ENCODE measurements at regions not wholly inside any gene's neighbourhood (a gene's known extent, or its start where the extent isn't known, plus 50 kb on each side); places are given as distances from the start of the nearest gene placed in this dataset.

GRCh38 chr2:56770490-56770889, 586.7 kb downstream of the CCDC85A start:
- H3K4me3 Mint-ChIP-seq, result no peak overlapping the region
- H3K36me3 Mint-ChIP-seq, result no peaks in the 10 kb centered on the region
- peaks cover 6% of the 10 kb centered on the region for H3K27me3 Mint-ChIP-seq (ENCODE audit: low read depth)
- DNase-seq (ENCODE audit: low spot score in 2 of 2, unreplicated experiment in 2 of 2), result no peak
- no peak overlapping the region for H3K27ac Mint-ChIP-seq
- H3K4me1 Mint-ChIP-seq, result no peaks in the 10 kb centered on the region
- no peak for TF ChIP-seq CTCF (IDR thresholded peaks at IDR 0.05; ENCODE audit: unreplicated experiment)
- peaks cover 17% of the 10 kb centered on the region for H3K9me3 Mint-ChIP-seq

GRCh38 chr2:56784046-56784445, 600.3 kb downstream of the CCDC85A start:
- Mint-ChIP-seq H3K4me1 (no peaks in the 10 kb centered on the region), H3K9me3 (peaks cover 4% of the 10 kb centered on the region), H3K27ac (no peak overlapping the region), H3K36me3 (no peaks in the 10 kb centered on the region), H3K4me3 (no peak overlapping the region), H3K27me3 (ENCODE audit: low read depth) (peaks cover 19% of the 10 kb centered on the region)
- DNase-seq (ENCODE audit: low spot score in 2 of 2, unreplicated experiment in 2 of 2), result no peak
- TF ChIP-seq CTCF (IDR thresholded peaks at IDR 0.05; ENCODE audit: unreplicated experiment), result no peak

GRCh38 chr2:56801214-56801613, 617.4 kb downstream of the CCDC85A start:
- TF ChIP-seq CTCF (IDR thresholded peaks at IDR 0.05; ENCODE audit: unreplicated experiment), result no peak
- Mint-ChIP-seq H3K36me3 (no peaks in the 10 kb centered on the region), H3K27ac (no peak overlapping the region), H3K4me3 (no peak overlapping the region), H3K4me1 (no peaks in the 10 kb centered on the region), H3K9me3 (no peaks in the 10 kb centered on the region), H3K27me3 (ENCODE audit: low read depth) (peaks cover 8% of the 10 kb centered on the region)
- no peak for DNase-seq (ENCODE audit: low spot score in 2 of 2, unreplicated experiment in 2 of 2)

DNA sequence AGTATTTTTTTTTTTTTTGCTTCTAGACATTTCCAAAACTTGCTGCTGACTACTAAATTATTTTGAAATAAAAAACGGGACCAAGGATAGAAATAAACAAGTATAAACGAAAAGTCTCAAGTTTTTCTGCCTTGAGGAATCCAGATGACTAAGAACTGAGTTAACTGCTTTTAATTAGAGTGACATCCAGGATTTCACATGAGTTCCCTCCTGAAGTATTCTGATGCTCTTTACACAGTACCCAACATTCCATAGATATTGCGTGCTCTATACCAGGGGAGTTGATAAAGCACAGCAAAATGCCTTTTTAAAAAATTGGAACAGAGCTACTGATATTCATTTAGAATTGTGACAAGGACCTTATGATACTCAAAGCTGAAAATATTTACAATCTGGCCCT, 618.0 kb downstream of the CCDC85A start:
- Mint-ChIP-seq H3K36me3 (no peaks in the 10 kb centered on the region), H3K9me3 (no peaks in the 10 kb centered on the region), H3K27me3 (ENCODE audit: low read depth) (peaks cover 8% of the 10 kb centered on the region), H3K4me1 (peaks cover 4% of the 10 kb centered on the region), H3K4me3 (no peak overlapping the region), H3K27ac (no peak overlapping the region)
- no peak for TF ChIP-seq CTCF (IDR thresholded peaks at IDR 0.05; ENCODE audit: unreplicated experiment)
- DNase-seq (ENCODE audit: low spot score in 2 of 2, unreplicated experiment in 2 of 2), result no peak

DNA sequence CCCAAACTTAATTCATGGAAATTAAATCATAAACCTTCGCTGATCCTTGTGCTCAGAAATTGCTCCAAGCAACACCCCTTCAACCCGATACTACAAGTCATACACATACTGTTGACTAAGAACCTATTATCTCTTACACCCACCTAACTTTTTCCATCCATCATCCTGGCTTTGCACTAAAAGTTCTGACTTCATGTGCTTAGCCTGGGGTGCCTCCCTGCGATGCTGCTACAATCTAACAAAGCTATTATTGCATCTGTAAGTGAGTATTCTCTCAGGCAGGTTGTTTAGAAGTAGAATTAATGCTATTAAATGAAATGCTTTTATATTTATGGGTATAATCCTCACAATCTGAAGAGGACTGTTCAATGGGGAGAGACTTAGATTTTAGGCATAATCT, 619.8 kb downstream of the CCDC85A start:
- Mint-ChIP-seq H3K4me3 (no peak overlapping the region), H3K27me3 (ENCODE audit: low read depth) (peaks cover 8% of the 10 kb centered on the region)

More for the DNA sequence above, 619.8 kb downstream of the CCDC85A start:
- no peak for DNase-seq (ENCODE audit: low spot score in 2 of 2, unreplicated experiment in 2 of 2)
- peaks cover 6% of the 10 kb centered on the region for H3K4me1 Mint-ChIP-seq
- H3K27ac Mint-ChIP-seq, result no peak overlapping the region
- H3K9me3 Mint-ChIP-seq, result no peaks in the 10 kb centered on the region
- no peak for TF ChIP-seq CTCF (IDR thresholded peaks at IDR 0.05; ENCODE audit: unreplicated experiment)
- H3K36me3 Mint-ChIP-seq, result no peaks in the 10 kb centered on the region
